Spleen (tissue), 7 donors: ENCODE measurements at regions not wholly inside any gene's neighbourhood (a gene's known extent, or its start where the extent isn't known, plus 50 kb on each side); places are given as distances from the start of the nearest gene placed in this dataset.

Experiments
- POLR2A ChIP-seq, 3 donors: fragments of 450-650 bp; IDR thresholded peaks; one replicate each; pipeline ENCODE4 v1.5.1; 2017; ENCODE audit warnings: antibody characterized with exemption in 3 of 3, mild to moderate bottlenecking in 1 of 3
- POLR2AphosphoS5 ChIP-seq, 3 donors: sonication (generic); formaldehyde crosslinking; IDR thresholded peaks; one replicate each; pipeline ENCODE4 v1.5.1; 2017; ENCODE audit warnings: antibody characterized with exemption in 3 of 3
- TF ChIP-seq, protein P1 (sequence below), 11 experiments: fragments of 200-600 bp in 7 of 11; fragments of 450-650 bp in 4 of 11; sonication (generic) in 4 of 11; IDR thresholded peaks in 8 of 11; conservative IDR thresholded peaks in 3 of 11; 1 replicate in 7 of 11; 2 replicates in 4 of 11; pipeline versions ENCODE4 v1.4.0 to v1.8.0; 2016 to 2021; ENCODE audit warnings: antibody characterized with exemption in 11 of 11, inconsistent platforms in 4 of 11, mild to moderate bottlenecking in 1 of 11
- donor health status: DM: no; HTN: no; CAD: no; lungs with moderate emphysema.
- donor health status: DM: no; HTN: no; CAD: no.
- donor health status: DM: no; HTN: no; CAD: no.

DNA sequence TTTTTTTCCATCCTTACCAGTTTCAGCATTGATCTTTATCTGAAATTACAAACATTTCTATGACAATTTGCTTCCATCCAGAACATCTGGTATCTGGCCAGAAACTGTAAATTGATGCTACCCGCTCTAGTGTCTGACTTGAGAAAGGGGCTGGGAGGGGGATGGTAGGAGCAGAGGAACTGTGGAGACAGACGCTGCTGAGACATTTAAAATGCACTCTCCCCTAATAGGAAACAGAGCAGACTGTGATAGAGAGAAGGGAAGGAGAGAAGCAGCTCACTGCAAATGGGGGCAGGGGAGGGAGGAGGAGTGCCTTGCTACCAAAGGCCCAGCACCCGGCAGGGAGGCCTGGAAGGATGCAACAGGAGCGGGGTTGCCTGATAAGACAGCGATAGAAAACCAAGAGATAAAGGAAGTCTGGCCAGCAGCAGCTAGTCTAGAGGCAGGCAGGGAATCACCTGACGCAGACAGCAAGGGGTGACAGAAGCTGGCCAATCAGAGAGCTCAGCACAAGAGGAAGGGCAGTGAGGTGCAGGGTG lies 195.5 kb upstream of the NFIA start:
- TF ChIP-seq, protein P1, sequence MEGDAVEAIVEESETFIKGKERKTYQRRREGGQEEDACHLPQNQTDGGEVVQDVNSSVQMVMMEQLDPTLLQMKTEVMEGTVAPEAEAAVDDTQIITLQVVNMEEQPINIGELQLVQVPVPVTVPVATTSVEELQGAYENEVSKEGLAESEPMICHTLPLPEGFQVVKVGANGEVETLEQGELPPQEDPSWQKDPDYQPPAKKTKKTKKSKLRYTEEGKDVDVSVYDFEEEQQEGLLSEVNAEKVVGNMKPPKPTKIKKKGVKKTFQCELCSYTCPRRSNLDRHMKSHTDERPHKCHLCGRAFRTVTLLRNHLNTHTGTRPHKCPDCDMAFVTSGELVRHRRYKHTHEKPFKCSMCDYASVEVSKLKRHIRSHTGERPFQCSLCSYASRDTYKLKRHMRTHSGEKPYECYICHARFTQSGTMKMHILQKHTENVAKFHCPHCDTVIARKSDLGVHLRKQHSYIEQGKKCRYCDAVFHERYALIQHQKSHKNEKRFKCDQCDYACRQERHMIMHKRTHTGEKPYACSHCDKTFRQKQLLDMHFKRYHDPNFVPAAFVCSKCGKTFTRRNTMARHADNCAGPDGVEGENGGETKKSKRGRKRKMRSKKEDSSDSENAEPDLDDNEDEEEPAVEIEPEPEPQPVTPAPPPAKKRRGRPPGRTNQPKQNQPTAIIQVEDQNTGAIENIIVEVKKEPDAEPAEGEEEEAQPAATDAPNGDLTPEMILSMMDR (IDR thresholded peaks at IDR 0.05 in 8 of 11, conservative IDR thresholded peaks at IDR 0.05 in 3 of 11) = no peak
- TF ChIP-seq POLR2A (IDR thresholded peaks at IDR 0.05) (no peak), POLR2AphosphoS5 (IDR thresholded peaks at IDR 0.05) (no peak)
